ENCODE measurements at regions not wholly inside any gene's neighbourhood (a gene's known extent, or its start where the extent isn't known, plus 50 kb on each side); places are given as distances from the start of the nearest gene placed in this dataset.
"Not testable (repeated sequence)": the region's sequence is repeated elsewhere in the genome, so short reads cannot be mapped to it uniquely, and the experiment has no call there.

- no peak for DNase-seq (ENCODE audit: low spot score)
Observed at GRCh38 chr1:212155219-212155618, 119.7 kb downstream of the DTL start.

- DNase-seq (ENCODE audit: low spot score) = no peak
Observed at GRCh38 chr1:212157252-212157651, 121.7 kb downstream of the DTL start.

GRCh38 chr1:212158912-212159796 is 123.6 kb downstream of the DTL start:
- DNase-seq (ENCODE audit: low spot score) = peak; percentile 13

GRCh38 chr1:212161231-212161781 is 123.9 kb upstream of the PPP2R5A start:
- peak; percentile 12 for DNase-seq (ENCODE audit: low spot score)

GRCh38 chr1:212162635-212163034 is 122.6 kb upstream of the PPP2R5A start:
- peak; percentile 16 for DNase-seq (ENCODE audit: low spot score)

- DNase-seq (ENCODE audit: low spot score) = no peak
Observed at GRCh38 chr1:212164095-212164872, 120.9 kb upstream of the PPP2R5A start.

GRCh38 chr1:212166244-212166643 is 119.0 kb upstream of the PPP2R5A start:
- DNase-seq (ENCODE audit: low spot score) = no peak

GRCh38 chr1:212166644-212167043 is 118.6 kb upstream of the PPP2R5A start:
- DNase-seq (ENCODE audit: low spot score) = no peak

- DNase-seq (ENCODE audit: low spot score) = no peak
Observed at GRCh38 chr1:212167098-212167497, 118.1 kb upstream of the PPP2R5A start.

- no peak for DNase-seq (ENCODE audit: low spot score)
Observed at GRCh38 chr1:212173567-212173966, 111.6 kb upstream of the PPP2R5A start.

- not testable (repeated sequence) for DNase-seq (ENCODE audit: low spot score)
Observed at GRCh38 chr1:212174295-212174694, 110.9 kb upstream of the PPP2R5A start.

- DNase-seq (ENCODE audit: low spot score) = no peak
Observed at GRCh38 chr1:212177542-212177941, 107.7 kb upstream of the PPP2R5A start.

- no peak for DNase-seq (ENCODE audit: low spot score)
Observed at GRCh38 chr1:212178851-212179250, 106.4 kb upstream of the PPP2R5A start.

GRCh38 chr1:212179394-212180076 is 105.7 kb upstream of the PPP2R5A start:
- no peak for DNase-seq (ENCODE audit: low spot score)

- no peak for DNase-seq (ENCODE audit: low spot score)
Observed at GRCh38 chr1:212181015-212181882, 104.0 kb upstream of the PPP2R5A start.

GRCh38 chr1:212182171-212182570 is 103.0 kb upstream of the PPP2R5A start:
- no peak for DNase-seq (ENCODE audit: low spot score)

GRCh38 chr1:212182579-212182978 is 102.6 kb upstream of the PPP2R5A start:
- DNase-seq (ENCODE audit: low spot score) = no peak

- peak; percentile 16 for DNase-seq (ENCODE audit: low spot score)
Observed at GRCh38 chr1:212186427-212187207, 98.6 kb upstream of the PPP2R5A start.

GRCh38 chr1:212188599-212189351 is 96.4 kb upstream of the PPP2R5A start:
- DNase-seq (ENCODE audit: low spot score) = peak; percentile 35

- no peak for DNase-seq (ENCODE audit: low spot score)
Observed at GRCh38 chr1:212189352-212189738, 95.9 kb upstream of the PPP2R5A start.
